ENCODE measurements at regions not wholly inside any gene's neighbourhood (a gene's known extent, or its start where the extent isn't known, plus 50 kb on each side); places are given as distances from the start of the nearest gene placed in this dataset.

DNA sequence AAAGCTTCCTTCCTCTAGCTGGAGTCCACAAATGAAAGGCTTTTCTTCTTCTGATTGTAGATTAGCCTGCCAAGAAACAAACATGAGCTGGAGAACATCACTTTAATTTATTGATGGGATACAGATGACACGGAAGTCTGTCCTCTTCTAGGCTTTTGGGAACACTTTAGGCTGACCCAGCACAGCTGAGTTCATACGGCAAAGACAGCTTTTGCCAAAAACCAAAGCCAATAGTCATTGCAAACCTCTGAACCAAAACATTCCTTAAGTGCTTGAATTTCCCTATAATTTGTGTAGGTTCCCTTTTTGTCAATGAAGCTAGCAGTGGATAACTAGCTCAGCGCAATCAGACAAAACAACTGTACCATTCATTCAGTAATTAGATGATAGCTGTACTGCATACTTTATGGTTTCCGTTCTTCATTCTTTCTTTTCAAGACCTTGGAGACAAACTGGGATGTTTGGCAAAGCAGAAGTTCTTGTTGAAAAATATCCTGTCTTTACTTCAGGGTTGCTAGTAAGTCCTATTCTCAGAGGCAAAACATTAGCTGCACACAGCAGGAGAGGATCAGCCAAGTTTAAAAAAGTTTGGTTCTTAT is 95.7 kb upstream of the SPRY2 start:
- DNase-seq (ENCODE audit: low spot score in 2 of 2) = no peak
- no peaks in the 10 kb centered on the region for H3K36me3 Mint-ChIP-seq
- no peaks in the 10 kb centered on the region for H3K9me3 Mint-ChIP-seq
- no peak overlapping the region for H3K4me3 Mint-ChIP-seq
- H3K27me3 Mint-ChIP-seq = no peaks in the 10 kb centered on the region
- H3K27ac Mint-ChIP-seq = no peak overlapping the region
- H3K4me1 Mint-ChIP-seq = no peaks in the 10 kb centered on the region
- no peak for ATAC-seq (ENCODE audit: low read depth)

- Mint-ChIP-seq H3K9me3 (no peaks in the 10 kb centered on the region), H3K4me1 (no peaks in the 10 kb centered on the region), H3K4me3 (no peak overlapping the region), H3K27ac (no peak overlapping the region), H3K36me3 (no peaks in the 10 kb centered on the region), H3K27me3 (no peaks in the 10 kb centered on the region)
- DNase-seq (ENCODE audit: low spot score in 2 of 2) = no peak
- no peak for ATAC-seq (ENCODE audit: low read depth)
These were observed 89.6 kb upstream of the SPRY2 start for GRCh38 chr13:80430561-80430960.

- Mint-ChIP-seq H3K4me3 (no peak overlapping the region), H3K27ac (no peak overlapping the region), H3K4me1 (no peaks in the 10 kb centered on the region), H3K9me3 (peaks cover 6% of the 10 kb centered on the region), H3K36me3 (peaks cover 5% of the 10 kb centered on the region), H3K27me3 (no peaks in the 10 kb centered on the region)
- ATAC-seq (ENCODE audit: low read depth) = no peak
- DNase-seq (ENCODE audit: low spot score in 2 of 2) = no peak
These were observed 87.6 kb upstream of the SPRY2 start for GRCh38 chr13:80428349-80429096.

DNA sequence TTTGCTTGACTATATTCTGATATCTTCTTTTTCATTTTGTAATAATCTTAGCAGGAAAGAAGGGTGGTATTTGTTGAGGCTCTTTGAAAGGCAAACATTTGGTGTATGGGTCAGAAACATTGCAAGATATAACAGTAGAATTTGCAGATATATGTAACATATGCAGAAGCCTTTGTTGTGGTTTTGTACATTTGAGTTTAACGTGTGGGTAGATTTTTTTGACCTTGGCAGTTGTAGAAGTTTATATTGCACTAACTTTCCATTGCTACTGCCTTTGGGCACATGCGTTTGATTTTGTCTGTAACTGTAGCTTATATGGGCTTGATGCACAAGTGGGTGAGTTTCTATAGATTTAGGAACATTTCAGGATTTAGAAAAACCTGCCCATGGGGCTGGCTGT is 78.5 kb upstream of the SPRY2 start:
- H3K9me3 Mint-ChIP-seq = peaks cover 11% of the 10 kb centered on the region
- peaks cover 4% of the 10 kb centered on the region for H3K36me3 Mint-ChIP-seq
- ATAC-seq (ENCODE audit: low read depth) = no peak
- no peaks in the 10 kb centered on the region for H3K4me1 Mint-ChIP-seq
- H3K27ac Mint-ChIP-seq = no peak overlapping the region
- peaks cover 3% of the 10 kb centered on the region for H3K27me3 Mint-ChIP-seq
- H3K4me3 Mint-ChIP-seq = no peak overlapping the region
- DNase-seq (ENCODE audit: low spot score in 2 of 2) = no peak

DNA sequence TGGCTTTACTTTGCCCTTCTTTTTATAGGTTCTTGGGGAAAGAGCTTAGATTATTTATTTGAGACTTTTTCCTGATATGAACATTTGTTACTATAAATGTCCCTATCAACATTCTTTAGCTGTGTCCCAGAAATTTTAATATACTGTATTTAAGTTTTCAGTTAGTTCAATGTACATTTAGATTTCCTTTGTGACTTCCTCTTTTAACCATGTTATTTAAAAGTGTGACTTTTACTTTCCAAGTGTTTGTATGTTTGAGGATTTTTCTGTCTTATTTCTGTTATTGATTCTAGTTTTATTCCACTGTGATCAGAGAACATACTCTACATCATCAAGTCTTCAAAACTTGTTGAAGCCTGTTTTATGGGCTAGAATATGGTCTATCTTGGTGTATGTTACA is 72.7 kb upstream of the SPRY2 start:
- H3K27me3 Mint-ChIP-seq = no peaks in the 10 kb centered on the region
- no peaks in the 10 kb centered on the region for H3K36me3 Mint-ChIP-seq
- H3K9me3 Mint-ChIP-seq = peaks cover 4% of the 10 kb centered on the region
- no peak overlapping the region for H3K4me3 Mint-ChIP-seq
- DNase-seq (ENCODE audit: low spot score in 2 of 2) (no peak), ATAC-seq (ENCODE audit: low read depth) (no peak)
- H3K4me1 Mint-ChIP-seq = no peaks in the 10 kb centered on the region
- no peak overlapping the region for H3K27ac Mint-ChIP-seq

DNA sequence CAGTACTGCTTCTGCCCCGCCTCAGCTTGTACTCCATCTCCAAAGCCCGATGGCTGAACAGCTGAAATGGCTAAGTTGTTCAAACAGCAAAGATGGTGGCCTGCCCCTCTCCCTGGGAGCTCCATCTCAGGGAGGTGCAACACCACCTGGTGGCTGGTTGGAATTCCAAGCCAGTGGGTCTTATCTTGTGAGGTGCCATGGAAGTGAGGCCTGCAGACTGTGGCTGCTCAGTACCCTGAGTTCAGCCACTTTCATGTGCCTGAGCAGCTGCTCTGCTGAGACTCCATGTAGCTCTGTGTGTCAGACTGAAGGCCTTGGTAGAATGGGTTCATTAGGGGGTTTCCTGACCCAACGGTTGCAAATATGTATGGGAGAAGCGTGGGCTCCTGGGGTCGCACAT is 67.3 kb upstream of the SPRY2 start:
- no peak for DNase-seq (ENCODE audit: low spot score in 2 of 2)
- Mint-ChIP-seq H3K27ac (no peak overlapping the region), H3K4me1 (no peaks in the 10 kb centered on the region), H3K36me3 (peaks cover 3% of the 10 kb centered on the region), H3K27me3 (no peaks in the 10 kb centered on the region), H3K4me3 (no peak overlapping the region), H3K9me3 (peaks cover 9% of the 10 kb centered on the region)
- ATAC-seq (ENCODE audit: low read depth) = no peak

- H3K4me3 Mint-ChIP-seq = no peak overlapping the region
- H3K27me3 Mint-ChIP-seq = no peaks in the 10 kb centered on the region
- no peak for ATAC-seq (ENCODE audit: low read depth)
- peaks cover 3% of the 10 kb centered on the region for H3K36me3 Mint-ChIP-seq
- H3K9me3 Mint-ChIP-seq = peaks cover 9% of the 10 kb centered on the region
- no peak for DNase-seq (ENCODE audit: low spot score in 2 of 2)
- H3K4me1 Mint-ChIP-seq = peaks cover 21% of the 10 kb centered on the region
- peak overlapping the region; percentile 89 for H3K27ac Mint-ChIP-seq
These were observed 60.0 kb upstream of the SPRY2 start for GRCh38 chr13:80400865-80401426.

- H3K27me3 Mint-ChIP-seq = no peaks in the 10 kb centered on the region
- H3K36me3 Mint-ChIP-seq = peaks cover 3% of the 10 kb centered on the region
- peak in 1 of 2 donors; percentile 5 for DNase-seq (ENCODE audit: low spot score in 2 of 2)
- H3K4me1 Mint-ChIP-seq = peaks cover 21% of the 10 kb centered on the region
- peak overlapping the region; percentile 33 for H3K4me3 Mint-ChIP-seq
- H3K27ac Mint-ChIP-seq = peak overlapping the region; percentile 89
- peak; percentile 77 for ATAC-seq (ENCODE audit: low read depth)
- H3K9me3 Mint-ChIP-seq = peaks cover 9% of the 10 kb centered on the region
These were observed 59.4 kb upstream of the SPRY2 start for GRCh38 chr13:80400164-80400864.

GRCh38 chr13:80399340-80400163 is 58.6 kb upstream of the SPRY2 start:
- Mint-ChIP-seq H3K4me3 (peak overlapping the region; percentile 62), H3K4me1 (peaks cover 21% of the 10 kb centered on the region), H3K9me3 (peaks cover 4% of the 10 kb centered on the region), H3K36me3 (peaks cover 3% of the 10 kb centered on the region), H3K27me3 (no peaks in the 10 kb centered on the region), H3K27ac (peak overlapping the region; percentile 89)
- ATAC-seq (ENCODE audit: low read depth) (peak; percentile 57), DNase-seq (ENCODE audit: low spot score in 2 of 2) (peak in 1 of 2 donors; percentile 1)

Data from memory B cell (primary cell).